HG03558 (cell line): ENCODE measurements at regions not wholly inside any gene's neighbourhood (a gene's known extent, or its start where the extent isn't known, plus 50 kb on each side); places are given as distances from the start of the nearest gene placed in this dataset.

Experiments
- ATAC-seq: cut with Tn5 transposase; IDR thresholded peaks from one replicate; pipeline ENCODE4 v1.9.1; 2021; ENCODE audit warnings: moderate number of reproducible peaks; ENCODE audit not compliant: unreplicated experiment; ENCODE audit errors: extremely low read depth

- ATAC-seq, result no peak
These were observed 283.4 kb upstream of the ATP2B1 start for GRCh38 chr12:89991807-89992590.

GRCh38 chr12:89988188-89988915 lies 279.7 kb upstream of the ATP2B1 start:
- ATAC-seq, result no peak

DNA sequence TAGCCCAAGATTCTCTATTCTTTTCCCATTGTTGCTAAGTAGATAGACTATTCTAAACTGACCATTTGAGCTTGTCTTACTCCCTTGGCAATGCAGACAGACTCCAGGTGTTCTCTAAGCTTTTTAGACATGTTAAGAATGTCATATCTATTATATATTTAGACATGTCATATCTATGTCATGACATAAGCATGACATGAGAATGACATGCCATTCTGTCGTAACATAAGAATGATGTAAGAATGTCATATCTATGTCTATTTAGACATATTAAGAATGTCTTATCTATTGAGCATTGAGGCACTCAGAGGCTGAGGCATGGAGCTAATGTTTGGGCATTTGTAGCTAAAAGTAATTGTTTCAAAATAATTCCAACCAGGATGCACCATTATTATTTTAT lies 277.3 kb upstream of the ATP2B1 start:
- no peak for ATAC-seq

- ATAC-seq, result no peak
These were observed 276.2 kb upstream of the ATP2B1 start for GRCh38 chr12:89984846-89985245.

DNA sequence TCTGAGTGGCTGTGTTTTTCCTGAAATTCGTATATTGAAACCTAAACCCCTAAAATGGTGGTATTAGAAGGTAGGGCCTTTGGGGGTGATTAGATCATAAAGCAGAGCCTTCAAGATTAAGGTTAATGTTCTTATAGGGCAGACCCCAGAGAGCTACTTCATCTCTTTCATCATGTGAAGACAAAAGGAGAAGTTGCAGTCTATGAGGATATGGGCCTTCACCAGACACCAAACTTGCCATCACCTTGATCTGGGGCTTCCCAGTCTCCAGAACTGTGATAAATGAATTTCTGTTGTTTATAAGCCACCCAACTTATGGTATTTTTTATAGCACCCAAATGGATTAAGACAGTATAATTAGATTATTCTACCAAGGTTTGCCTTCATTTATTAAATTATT lies 275.0 kb upstream of the ATP2B1 start:
- no peak for ATAC-seq

DNA sequence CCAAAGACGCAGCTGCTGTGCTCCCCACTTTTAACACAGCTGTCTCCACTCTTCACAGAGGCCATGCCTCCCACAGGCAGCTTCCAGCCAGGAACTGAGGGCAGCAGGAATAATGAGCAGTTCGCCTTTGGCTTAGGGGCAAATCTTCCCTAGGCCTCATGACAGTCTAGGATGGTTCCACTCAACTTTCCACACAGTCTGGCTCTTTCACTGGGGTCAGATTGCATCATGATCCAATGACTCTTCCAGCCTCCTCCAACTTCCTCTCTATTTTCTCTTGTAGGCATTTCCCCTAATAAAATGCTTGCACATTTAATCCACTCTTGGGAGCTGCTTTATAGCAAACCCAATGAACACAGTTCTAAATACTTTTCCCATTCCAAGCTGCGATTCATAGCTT lies 271.6 kb upstream of the ATP2B1 start:
- no peak for ATAC-seq

GRCh38 chr12:89977405-89978085 lies 268.9 kb upstream of the ATP2B1 start:
- ATAC-seq, result no peak

DNA sequence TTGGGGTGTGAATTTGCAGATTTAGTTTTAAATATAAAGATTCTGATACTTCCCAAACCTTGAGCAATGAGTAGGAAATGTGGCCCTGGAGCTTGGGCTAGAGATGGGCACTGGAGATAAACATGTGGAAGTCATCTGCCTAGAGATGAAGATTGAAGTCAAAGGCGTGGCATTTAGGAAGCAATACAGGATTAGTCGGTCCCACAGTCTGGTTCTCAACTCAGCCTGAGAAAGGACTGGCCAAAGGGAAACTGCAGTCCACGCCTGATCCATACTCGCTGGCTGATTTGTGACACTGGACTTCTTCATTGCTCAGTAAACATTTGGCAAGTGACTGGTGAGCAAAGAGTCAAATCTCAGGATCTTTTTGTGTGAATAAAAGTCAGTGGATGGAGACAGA lies 268.2 kb upstream of the ATP2B1 start:
- no peak for ATAC-seq

- no peak for ATAC-seq
These were observed 266.9 kb upstream of the ATP2B1 start for GRCh38 chr12:89975574-89975973.

- no peak for ATAC-seq
These were observed 263.2 kb upstream of the ATP2B1 start for GRCh38 chr12:89971880-89972279.

- no peak for ATAC-seq
These were observed 262.1 kb upstream of the ATP2B1 start for GRCh38 chr12:89970722-89971121.

GRCh38 chr12:89969093-89969492 lies 260.5 kb upstream of the ATP2B1 start:
- ATAC-seq, result no peak

DNA sequence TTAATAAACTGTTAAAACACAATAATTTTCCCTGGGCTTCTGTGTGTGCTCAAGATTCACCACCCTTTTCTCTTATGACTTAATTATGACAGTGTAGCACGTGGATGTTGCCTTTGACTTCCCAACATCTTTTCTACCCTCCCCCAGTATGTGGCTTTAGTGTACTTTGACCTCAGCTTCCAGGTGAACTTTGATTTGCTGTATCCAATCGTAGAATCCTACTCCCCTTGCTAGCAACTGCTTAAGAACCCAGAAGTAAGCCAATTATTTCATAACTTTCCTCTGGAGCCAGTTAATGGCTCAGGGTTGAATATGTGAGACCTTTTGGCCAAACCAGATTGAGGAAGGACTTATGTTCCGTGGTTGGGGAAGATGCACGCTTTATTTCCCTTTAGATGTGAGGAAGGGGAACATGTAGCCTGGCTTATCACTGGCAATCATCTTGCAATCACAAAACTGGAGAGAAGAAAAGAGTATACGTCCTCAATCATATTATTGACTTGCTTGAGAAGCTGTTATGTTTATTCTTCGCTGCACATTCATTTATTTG lies 259.6 kb upstream of the ATP2B1 start:
- no peak for ATAC-seq

GRCh38 chr12:89966495-89967240 lies 258.0 kb upstream of the ATP2B1 start:
- ATAC-seq, result no peak

DNA sequence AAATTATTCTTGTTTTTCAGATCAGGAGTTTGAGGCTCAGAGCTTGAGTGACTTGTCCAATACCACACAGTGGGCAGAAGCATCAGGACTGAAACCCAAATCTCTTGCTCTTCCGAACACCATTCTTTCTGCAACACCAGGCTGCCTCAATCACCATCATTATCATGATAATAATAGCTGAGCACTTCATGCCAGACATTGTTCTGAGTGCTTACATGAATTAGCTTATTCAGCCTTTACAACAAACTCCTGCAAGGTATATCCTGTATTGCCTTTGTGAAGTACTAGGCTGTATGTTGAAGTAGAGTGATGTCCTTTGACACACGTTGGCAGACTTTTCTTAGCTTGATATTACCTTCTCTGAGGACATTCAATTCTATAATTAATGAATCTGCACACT lies 257.4 kb upstream of the ATP2B1 start:
- ATAC-seq, result no peak

DNA sequence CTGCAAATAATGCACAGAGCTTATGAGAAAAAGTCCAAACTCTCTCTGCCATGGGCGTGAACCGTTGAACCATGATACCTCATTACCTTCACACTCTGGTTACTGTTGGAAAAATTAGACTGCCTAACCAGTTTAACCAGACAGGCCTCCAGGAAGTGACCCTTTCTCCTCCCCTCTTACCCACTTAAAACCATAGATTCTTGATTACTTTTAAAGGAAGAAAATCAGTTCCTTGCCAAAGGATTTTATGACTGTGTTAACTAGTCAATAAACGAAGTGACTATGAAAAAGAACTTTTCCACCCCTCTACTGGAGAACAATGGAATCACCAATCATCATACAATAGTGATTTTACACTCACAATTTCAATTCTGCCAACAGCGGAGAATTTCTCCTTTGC lies 254.0 kb upstream of the ATP2B1 start:
- no peak for ATAC-seq

GRCh38 chr12:89960607-89961394 lies 252.2 kb upstream of the ATP2B1 start:
- no peak for ATAC-seq

DNA sequence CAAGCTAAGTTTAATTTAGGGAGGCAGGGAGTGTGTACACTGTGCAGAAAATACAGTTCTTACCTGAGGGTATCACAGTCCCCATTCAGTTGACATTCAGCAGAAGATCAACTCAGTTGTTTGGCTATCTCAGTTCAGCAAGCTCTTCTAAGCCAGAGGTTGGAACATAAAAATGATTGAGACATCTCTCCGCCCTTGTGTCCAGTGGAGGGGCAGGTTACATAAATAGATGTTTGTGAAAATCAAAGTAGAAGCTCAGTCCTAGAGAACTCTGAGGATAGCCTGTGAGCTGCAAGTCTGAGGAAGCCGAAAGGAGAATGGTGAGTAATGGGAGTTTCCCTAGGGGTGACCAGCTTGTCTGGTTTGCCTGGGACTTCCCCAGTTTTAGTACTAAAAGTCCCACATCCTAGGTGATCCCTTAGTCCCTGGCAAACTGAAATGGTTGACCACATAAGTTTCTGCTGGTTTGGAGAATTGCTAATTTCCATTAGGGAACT lies 251.4 kb upstream of the ATP2B1 start:
- ATAC-seq, result peak; percentile 81

DNA sequence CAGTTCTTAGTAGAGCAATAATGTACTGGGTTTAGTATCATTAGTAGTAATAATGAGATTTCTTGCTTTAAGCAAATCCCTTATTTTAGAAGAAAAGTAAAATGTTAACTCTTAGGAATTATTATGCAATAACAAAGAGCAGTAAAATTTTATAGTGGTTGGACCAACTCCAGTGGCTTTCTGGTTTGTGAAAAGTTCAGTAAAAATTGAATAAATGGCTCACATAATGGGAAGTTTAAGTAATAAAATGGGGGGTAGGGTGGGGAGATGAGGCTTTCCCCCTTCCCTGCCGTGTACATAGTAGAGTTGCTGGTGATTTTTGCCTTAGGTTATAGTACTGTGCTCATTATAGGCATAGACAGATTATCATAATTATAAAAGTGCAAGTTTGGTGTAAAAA lies 250.5 kb upstream of the ATP2B1 start:
- ATAC-seq, result no peak
